ENCODE measurements at regions not wholly inside any gene's neighbourhood (a gene's known extent, or its start where the extent isn't known, plus 50 kb on each side); places are given as distances from the start of the nearest gene placed in this dataset.

DNA sequence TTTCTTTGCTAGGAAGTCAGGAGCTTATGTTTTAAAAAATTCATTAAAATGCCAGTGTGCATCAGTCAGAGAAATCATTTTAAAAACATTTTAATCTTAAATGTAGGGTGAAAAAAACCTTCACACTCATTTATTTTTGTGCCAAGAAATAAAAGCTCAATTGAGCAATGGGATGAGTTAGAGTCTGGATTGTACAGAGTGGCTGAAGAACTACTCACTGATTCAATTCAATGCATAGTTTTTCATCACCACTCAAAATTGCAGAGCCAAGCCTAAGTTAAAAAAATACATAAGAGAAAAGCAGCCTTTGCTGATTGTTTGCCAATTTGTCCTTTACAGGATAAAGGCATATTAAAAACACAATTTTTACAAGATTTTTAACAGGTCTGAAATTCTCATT, 168.2 kb upstream of the DMRTA1 start:
- Mint-ChIP-seq H3K4me3 (no peak overlapping the region), H3K36me3 (no peaks in the 10 kb centered on the region), H3K4me1 (no peaks in the 10 kb centered on the region), H3K9me3 (peaks cover 0 to under 1% of the 10 kb centered on the region in 2 donors), H3K27ac (no peak overlapping the region), H3K27me3 (peaks cover 6 to 8% of the 10 kb centered on the region in 2 donors)
- DNase-seq (no peak), ATAC-seq (replicated peaks) (no peak)

DNA sequence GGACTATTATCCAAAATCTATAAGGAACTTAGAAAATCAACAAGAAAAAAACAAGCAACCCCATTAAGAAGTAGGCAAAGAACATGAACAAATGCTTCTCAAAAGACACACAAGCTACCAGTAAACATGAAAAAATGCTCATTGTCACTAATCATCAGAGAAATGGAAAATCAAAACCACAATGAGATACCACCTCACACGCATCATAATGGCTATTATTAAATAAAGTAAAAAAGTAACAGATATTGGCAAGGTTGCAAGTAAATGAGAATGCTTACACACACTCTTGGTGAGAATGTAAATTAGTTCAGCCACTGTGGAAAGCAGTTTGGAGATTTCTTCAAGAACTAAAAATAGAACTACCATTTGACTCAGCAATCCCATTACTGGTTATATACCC, 167.0 kb upstream of the DMRTA1 start:
- H3K4me1 Mint-ChIP-seq = no peaks in the 10 kb centered on the region
- DNase-seq (no peak), ATAC-seq (replicated peaks) (no peak)
- H3K9me3 Mint-ChIP-seq = no peaks in the 10 kb centered on the region
- H3K27ac Mint-ChIP-seq = no peak overlapping the region
- H3K36me3 Mint-ChIP-seq = no peaks in the 10 kb centered on the region
- peaks cover 6 to 8% of the 10 kb centered on the region in 2 donors for H3K27me3 Mint-ChIP-seq
- no peak overlapping the region for H3K4me3 Mint-ChIP-seq

DNA sequence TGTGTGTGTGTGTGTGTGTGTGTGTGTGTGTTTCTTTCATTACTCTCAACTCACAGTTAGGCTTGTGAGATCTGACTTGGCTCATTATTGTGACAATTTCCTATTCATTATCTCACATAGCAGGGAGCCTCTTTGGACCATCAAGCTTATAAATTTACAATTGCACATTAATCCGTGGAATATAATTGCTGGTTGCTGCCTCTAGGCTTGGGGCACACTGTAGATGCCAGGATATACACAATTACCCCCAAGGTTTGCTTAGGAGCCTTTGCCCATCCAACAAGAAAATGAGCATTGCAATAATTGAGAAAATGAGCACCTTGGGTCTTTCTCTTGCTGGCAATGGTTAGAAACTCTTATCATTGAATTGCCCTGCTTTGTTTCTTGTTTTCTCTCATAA, 161.6 kb upstream of the DMRTA1 start:
- ATAC-seq (replicated peaks) = no peak
- Mint-ChIP-seq H3K4me1 (no peaks in the 10 kb centered on the region), H3K27me3 (peaks cover 11 to 15% of the 10 kb centered on the region in 2 donors), H3K4me3 (no peak overlapping the region), H3K27ac (no peak overlapping the region), H3K36me3 (no peaks in the 10 kb centered on the region), H3K9me3 (no peaks in the 10 kb centered on the region)
- no peak for DNase-seq

GRCh38 chr9:22286661-22287060, 160.0 kb upstream of the DMRTA1 start:
- Mint-ChIP-seq H3K27ac (no peak overlapping the region), H3K27me3 (peaks cover 11% of the 10 kb centered on the region in 2 donors)

DNA sequence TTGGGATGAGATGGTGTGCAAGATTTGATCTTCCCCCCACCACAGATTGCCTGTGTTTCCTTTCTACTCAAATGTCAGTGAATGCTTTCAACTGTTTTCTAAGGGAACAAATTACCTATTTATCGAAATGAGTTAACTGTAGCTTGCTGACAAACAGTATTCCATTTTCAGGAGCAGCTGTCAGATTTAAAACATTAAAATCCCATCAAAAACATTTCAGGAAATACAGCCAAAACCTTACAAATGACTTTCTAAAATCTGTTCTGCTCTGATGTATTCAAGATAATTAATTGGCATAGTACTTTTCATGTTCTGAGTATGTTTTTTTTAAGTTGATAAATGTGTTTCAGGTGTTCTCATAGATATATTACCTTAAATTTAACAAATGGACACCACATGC, 158.0 kb upstream of the DMRTA1 start:
- DNase-seq (no peak), ATAC-seq (replicated peaks) (no peak)
- Mint-ChIP-seq H3K9me3 (no peaks in the 10 kb centered on the region), H3K36me3 (no peaks in the 10 kb centered on the region), H3K27me3 (peaks cover 11 to 17% of the 10 kb centered on the region in 2 donors), H3K27ac (no peak overlapping the region), H3K4me3 (no peak overlapping the region), H3K4me1 (no peaks in the 10 kb centered on the region)

More at GRCh38 chr9:22286661-22287060, 160.0 kb upstream of the DMRTA1 start:
- H3K4me3 Mint-ChIP-seq = no peak overlapping the region
- H3K36me3 Mint-ChIP-seq = no peaks in the 10 kb centered on the region
- ATAC-seq (replicated peaks) = no peak
- DNase-seq = no peak
- no peaks in the 10 kb centered on the region for H3K9me3 Mint-ChIP-seq
- H3K4me1 Mint-ChIP-seq = no peaks in the 10 kb centered on the region

- Mint-ChIP-seq H3K4me1 (no peaks in the 10 kb centered on the region), H3K36me3 (no peaks in the 10 kb centered on the region), H3K4me3 (no peak overlapping the region), H3K9me3 (peaks cover 0 to 8% of the 10 kb centered on the region in 2 donors), H3K27me3 (peaks cover 13 to 24% of the 10 kb centered on the region in 2 donors), H3K27ac (no peak overlapping the region)
- DNase-seq (no peak), ATAC-seq (replicated peaks) (peak in 1 of 2 donors; percentile 38)
Measured at GRCh38 chr9:22307013-22307711, 139.5 kb upstream of the DMRTA1 start.

DNA sequence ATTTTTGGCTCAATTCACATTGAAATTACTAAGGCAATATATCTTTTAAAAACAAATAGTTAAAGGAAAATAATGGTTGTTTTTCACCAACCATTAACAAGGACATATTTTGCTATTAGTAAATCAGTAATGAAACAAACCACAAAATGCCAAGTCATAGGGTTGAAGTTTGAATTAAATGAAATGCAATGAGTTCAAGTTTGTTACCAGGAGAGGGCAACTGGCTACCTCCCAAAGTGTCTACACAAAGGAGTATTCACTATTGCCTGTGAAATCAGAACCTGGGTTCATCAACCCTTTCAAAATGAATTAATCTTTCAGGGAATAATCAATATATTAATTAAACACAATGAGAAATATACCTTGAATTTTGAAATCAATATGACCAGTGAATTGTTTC, 138.4 kb upstream of the DMRTA1 start:
- no peak overlapping the region for H3K4me3 Mint-ChIP-seq
- no peak for DNase-seq
- no peaks in the 10 kb centered on the region for H3K36me3 Mint-ChIP-seq
- no peaks in the 10 kb centered on the region for H3K4me1 Mint-ChIP-seq
- no peak for ATAC-seq (replicated peaks)
- H3K27me3 Mint-ChIP-seq = peaks cover 13 to 24% of the 10 kb centered on the region in 2 donors
- H3K9me3 Mint-ChIP-seq = peaks cover 0 to 8% of the 10 kb centered on the region in 2 donors
- no peak overlapping the region for H3K27ac Mint-ChIP-seq

DNA sequence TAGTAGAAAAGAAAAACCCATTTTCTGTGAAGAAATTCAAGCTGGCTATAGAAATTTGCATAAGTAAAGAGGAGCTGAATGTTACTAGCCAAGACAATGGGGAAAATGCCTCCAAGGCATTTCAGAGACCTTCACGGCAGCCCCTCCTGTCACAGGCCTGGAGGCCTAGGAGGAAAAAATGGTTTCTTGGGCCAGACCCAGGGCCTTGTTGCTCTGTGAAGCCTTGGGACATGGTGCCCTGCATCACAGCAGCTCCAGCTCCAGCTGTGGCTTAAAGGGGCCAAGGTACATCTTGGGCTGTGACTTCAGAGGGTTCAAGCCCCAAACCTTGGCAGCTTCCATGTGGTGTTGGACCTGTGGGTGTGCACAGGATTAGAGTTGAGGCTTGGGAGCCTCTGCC, 130.0 kb upstream of the DMRTA1 start:
- no peak for DNase-seq
- no peaks in the 10 kb centered on the region for H3K4me1 Mint-ChIP-seq
- H3K4me3 Mint-ChIP-seq = no peak overlapping the region
- peaks cover 0 to 7% of the 10 kb centered on the region in 2 donors for H3K36me3 Mint-ChIP-seq
- H3K27me3 Mint-ChIP-seq = peaks cover 2 to 10% of the 10 kb centered on the region in 2 donors
- no peak overlapping the region for H3K27ac Mint-ChIP-seq
- peaks cover 8 to 10% of the 10 kb centered on the region in 2 donors for H3K9me3 Mint-ChIP-seq
- ATAC-seq (replicated peaks) = no peak

- ATAC-seq (replicated peaks) (no peak), DNase-seq (no peak)
- H3K36me3 Mint-ChIP-seq = no peaks in the 10 kb centered on the region
- H3K4me1 Mint-ChIP-seq = no peaks in the 10 kb centered on the region
- H3K4me3 Mint-ChIP-seq = no peak overlapping the region
- peaks cover 0 to 2% of the 10 kb centered on the region in 2 donors for H3K9me3 Mint-ChIP-seq
- peaks cover 0 to 19% of the 10 kb centered on the region in 2 donors for H3K27me3 Mint-ChIP-seq
- no peak overlapping the region for H3K27ac Mint-ChIP-seq
Measured at GRCh38 chr9:22331533-22331932, 115.1 kb upstream of the DMRTA1 start.

- ATAC-seq (replicated peaks) = no peak
- H3K27ac Mint-ChIP-seq = no peak overlapping the region
- peaks cover 0 to 2% of the 10 kb centered on the region in 2 donors for H3K9me3 Mint-ChIP-seq
- H3K36me3 Mint-ChIP-seq = no peaks in the 10 kb centered on the region
- peaks cover 0 to 19% of the 10 kb centered on the region in 2 donors for H3K27me3 Mint-ChIP-seq
- DNase-seq = no peak
- H3K4me3 Mint-ChIP-seq = no peak overlapping the region
- H3K4me1 Mint-ChIP-seq = no peaks in the 10 kb centered on the region
Measured at GRCh38 chr9:22332202-22332601, 114.4 kb upstream of the DMRTA1 start.

DNA sequence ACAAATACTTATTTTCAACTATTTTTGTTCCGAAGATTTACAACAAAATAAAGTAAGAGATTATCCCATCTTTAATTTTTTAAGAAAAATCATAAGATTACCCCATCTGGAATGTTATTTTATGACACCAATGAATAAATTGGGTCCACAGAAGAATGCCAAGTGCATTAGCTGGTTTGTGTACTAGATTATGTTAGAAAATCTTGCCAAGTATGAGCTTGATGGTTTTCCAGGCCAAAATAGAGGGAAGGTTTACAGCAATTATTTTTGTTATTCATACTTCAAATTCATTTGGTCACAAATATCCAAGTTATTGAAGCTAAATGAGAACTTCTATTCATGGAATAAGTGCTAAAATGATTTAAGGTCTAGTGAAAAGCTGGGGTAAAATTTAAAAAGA, 109.4 kb upstream of the DMRTA1 start:
- Mint-ChIP-seq H3K9me3 (no peaks in the 10 kb centered on the region), H3K4me1 (no peaks in the 10 kb centered on the region), H3K27ac (no peak overlapping the region), H3K4me3 (no peak overlapping the region), H3K27me3 (peaks cover 0 to 6% of the 10 kb centered on the region in 2 donors), H3K36me3 (no peaks in the 10 kb centered on the region)
- no peak for DNase-seq
- no peak for ATAC-seq (replicated peaks)

DNA sequence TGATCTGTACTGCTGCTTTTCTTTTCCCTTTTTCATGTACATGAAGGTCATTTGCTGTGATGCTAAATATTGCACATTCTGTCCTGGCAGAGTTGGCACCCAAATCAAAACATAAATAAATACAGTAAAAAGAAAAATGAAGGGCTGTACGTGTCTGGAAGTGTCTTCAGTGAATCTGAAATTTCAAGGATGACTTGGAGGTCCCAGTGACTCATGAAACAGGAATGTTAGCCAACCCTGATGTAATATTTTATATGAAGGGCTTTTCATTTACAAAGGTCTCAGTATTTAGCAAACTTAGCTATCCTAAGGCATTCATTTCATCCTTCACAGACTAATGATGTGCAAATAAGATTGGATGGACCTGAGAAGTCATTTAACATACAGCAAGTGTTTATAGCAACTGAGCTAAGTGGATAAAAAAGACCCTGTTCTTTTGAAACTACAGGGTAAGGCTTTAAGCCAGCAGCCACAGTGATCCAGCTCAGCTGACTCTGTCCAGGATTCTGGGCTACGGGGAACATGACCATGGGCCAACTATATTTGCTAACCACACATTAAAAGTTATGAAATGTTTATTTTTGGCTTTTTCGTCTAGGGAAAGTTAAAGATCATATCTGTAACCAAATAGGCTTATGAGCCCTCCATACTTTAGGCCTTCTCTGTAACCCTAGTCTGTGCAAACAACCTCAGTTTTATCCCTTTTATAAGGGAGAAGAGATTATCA, 104.0 kb upstream of the DMRTA1 start:
- DNase-seq (no peak), ATAC-seq (replicated peaks) (no peak)
- H3K27me3 Mint-ChIP-seq = no peaks in the 10 kb centered on the region
- H3K27ac Mint-ChIP-seq = no peak overlapping the region
- no peak overlapping the region for H3K4me3 Mint-ChIP-seq
- no peaks in the 10 kb centered on the region for H3K9me3 Mint-ChIP-seq
- H3K4me1 Mint-ChIP-seq = no peaks in the 10 kb centered on the region
- H3K36me3 Mint-ChIP-seq = no peaks in the 10 kb centered on the region

DNA sequence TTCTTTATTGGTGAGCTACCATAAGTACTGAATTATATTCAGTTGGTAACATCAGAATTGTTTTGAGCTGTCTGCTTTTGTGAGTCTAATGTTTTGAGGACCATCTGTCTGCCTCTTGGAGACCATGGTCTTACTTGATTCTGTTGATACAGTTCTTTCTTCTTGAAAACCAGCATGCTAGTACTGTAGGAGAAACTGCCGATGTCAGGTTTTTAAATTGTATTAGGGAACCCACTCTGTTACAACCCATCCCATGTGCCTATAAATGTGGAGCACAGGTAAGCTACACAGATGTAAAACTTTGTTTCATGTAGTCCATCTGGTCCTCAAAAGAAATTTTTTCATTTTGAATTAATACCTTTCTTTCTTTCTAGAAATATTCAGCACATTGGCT, 103.4 kb upstream of the DMRTA1 start:
- H3K27me3 Mint-ChIP-seq = no peaks in the 10 kb centered on the region
- H3K27ac Mint-ChIP-seq = no peak overlapping the region
- H3K36me3 Mint-ChIP-seq = no peaks in the 10 kb centered on the region
- H3K9me3 Mint-ChIP-seq = no peaks in the 10 kb centered on the region
- ATAC-seq (replicated peaks) (no peak), DNase-seq (no peak)
- no peaks in the 10 kb centered on the region for H3K4me1 Mint-ChIP-seq
- H3K4me3 Mint-ChIP-seq = no peak overlapping the region

DNA sequence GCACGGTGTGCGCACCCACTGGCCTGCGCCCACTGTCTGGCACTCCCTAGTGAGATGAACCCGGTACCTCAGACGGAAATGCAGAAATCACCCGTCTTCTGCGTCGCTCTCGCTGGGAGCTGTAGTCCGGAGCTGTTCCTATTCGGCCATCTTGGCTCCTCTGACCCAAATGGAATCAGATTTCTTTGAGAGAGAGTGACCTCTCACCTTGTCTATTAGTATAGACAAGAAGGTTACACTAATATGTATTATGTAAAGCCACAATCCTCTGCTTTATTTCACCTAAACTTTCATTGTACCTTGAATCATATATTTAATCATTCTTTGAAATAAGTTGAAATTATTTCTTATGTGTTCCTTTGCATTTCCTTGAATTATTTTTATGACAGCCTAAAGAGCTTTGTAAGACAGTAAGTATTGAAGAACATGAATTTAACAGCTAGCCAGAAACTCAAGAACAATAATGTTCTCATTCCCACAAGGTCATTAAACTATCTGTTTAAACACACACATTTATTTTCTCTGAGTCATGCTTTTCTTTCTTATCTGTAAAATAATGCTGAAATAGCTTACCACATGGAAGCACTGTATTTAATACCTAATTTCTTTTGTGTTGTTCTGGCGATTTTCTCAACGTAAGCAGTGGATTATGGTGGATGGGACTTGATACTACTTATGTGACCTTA, 91.8 kb upstream of the DMRTA1 start:
- Mint-ChIP-seq H3K27ac (no peak overlapping the region), H3K36me3 (no peaks in the 10 kb centered on the region), H3K27me3 (peaks cover 0 to 10% of the 10 kb centered on the region in 2 donors), H3K4me3 (no peak overlapping the region), H3K9me3 (peaks cover 4 to 8% of the 10 kb centered on the region in 2 donors), H3K4me1 (no peaks in the 10 kb centered on the region)
- ATAC-seq (replicated peaks) = no peak
- DNase-seq = no peak

DNA sequence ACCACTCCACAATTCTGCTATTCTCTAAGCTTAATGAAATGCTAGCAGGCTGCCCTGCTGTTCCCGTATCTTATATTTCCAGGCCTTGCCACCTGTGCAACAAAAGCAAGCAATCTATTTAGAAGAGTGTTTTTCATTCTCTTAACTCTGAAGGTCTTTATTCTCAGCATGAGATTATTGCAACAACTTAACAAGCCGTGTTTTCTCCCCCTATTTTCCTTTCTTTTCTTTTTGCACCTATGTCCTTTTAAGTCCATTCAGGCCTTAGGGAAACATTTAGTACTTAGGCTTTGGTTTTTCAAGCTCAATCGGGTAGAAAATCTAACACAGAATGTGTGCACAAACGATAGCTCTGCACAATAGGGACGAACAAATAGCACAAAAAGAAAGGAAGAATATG, 89.6 kb upstream of the DMRTA1 start:
- H3K36me3 Mint-ChIP-seq = no peaks in the 10 kb centered on the region
- H3K9me3 Mint-ChIP-seq = peaks cover 4 to 8% of the 10 kb centered on the region in 2 donors
- no peak overlapping the region for H3K4me3 Mint-ChIP-seq
- no peak overlapping the region for H3K27ac Mint-ChIP-seq
- H3K27me3 Mint-ChIP-seq = peaks cover 0 to 10% of the 10 kb centered on the region in 2 donors
- ATAC-seq (replicated peaks) = no peak
- no peak for DNase-seq
- no peaks in the 10 kb centered on the region for H3K4me1 Mint-ChIP-seq
